ENCODE measurements at regions not wholly inside any gene's neighbourhood (a gene's known extent, or its start where the extent isn't known, plus 50 kb on each side); places are given as distances from the start of the nearest gene placed in this dataset.

DNA sequence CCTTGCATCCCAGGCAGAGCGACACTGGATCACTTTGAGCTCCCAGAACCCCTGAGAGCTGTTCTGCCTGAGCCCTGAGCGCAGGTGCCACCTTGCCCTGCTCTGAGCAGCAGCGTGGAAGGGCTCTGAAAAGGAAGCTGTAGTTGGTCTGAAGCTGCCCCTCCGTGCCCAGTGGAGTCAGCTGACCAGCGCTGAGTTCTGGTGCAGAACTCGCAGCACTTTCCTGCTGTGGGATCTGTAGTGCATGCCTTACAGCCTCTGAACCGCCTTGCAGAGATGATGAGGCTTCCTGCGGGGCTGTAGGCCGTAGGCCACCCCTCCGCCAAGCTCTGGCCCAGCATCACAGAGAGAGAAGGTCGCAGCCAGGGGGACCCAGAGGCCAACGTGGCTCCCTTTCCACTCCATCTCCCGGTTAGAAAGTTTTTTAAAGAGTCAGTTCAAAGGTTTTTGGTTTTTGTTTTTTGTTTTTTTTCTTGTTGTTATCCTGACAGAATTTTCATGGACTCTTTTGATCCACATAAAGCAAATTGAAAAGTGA, 158.3 kb upstream of the CST7 start:
- Histone ChIP-seq H3K36me3 (no peaks in the 10 kb centered on the region), H3K4me3 (ENCODE audit: low read depth, low read length) (no peak overlapping the region), H3K27ac (no peak overlapping the region), H3K27me3 (ENCODE audit: insufficient read depth, low read depth, severe bottlenecking) (no peaks in the 10 kb centered on the region), H3K9me3 (ENCODE audit: severe bottlenecking) (no peaks in the 10 kb centered on the region)
- TF ChIP-seq, protein P1, sequence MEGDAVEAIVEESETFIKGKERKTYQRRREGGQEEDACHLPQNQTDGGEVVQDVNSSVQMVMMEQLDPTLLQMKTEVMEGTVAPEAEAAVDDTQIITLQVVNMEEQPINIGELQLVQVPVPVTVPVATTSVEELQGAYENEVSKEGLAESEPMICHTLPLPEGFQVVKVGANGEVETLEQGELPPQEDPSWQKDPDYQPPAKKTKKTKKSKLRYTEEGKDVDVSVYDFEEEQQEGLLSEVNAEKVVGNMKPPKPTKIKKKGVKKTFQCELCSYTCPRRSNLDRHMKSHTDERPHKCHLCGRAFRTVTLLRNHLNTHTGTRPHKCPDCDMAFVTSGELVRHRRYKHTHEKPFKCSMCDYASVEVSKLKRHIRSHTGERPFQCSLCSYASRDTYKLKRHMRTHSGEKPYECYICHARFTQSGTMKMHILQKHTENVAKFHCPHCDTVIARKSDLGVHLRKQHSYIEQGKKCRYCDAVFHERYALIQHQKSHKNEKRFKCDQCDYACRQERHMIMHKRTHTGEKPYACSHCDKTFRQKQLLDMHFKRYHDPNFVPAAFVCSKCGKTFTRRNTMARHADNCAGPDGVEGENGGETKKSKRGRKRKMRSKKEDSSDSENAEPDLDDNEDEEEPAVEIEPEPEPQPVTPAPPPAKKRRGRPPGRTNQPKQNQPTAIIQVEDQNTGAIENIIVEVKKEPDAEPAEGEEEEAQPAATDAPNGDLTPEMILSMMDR (IDR thresholded peaks at IDR 0.05; ENCODE audit: low read depth, low read length), result no peak
- no peak for DNase-seq

DNA sequence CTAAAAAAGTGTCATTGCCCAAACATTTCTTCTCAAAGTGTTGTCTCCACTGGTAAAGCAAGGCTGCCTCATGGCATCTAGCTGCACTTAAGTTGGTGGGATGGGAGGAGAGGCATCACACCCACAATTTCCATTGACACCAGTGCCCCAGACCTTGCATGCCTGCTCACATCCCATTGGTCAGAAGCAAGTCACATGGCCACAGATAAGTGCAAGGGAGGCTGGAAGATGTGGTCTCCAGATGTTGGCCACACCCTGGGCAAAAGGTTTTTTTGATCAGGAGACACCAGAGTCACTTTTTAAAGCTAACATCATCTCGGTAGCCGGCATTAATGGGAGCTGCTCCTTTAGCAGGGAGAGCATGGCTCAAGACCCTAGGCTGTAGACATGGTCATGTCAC, 157.1 kb upstream of the CST7 start:
- no peaks in the 10 kb centered on the region for H3K27me3 ChIP-seq (ENCODE audit: insufficient read depth, low read depth, severe bottlenecking)
- no peak for DNase-seq
- no peak overlapping the region for H3K4me3 ChIP-seq (ENCODE audit: low read depth, low read length)
- no peaks in the 10 kb centered on the region for H3K9me3 ChIP-seq (ENCODE audit: severe bottlenecking)
- TF ChIP-seq, protein P1 (IDR thresholded peaks at IDR 0.05; ENCODE audit: low read depth, low read length), result no peak
- H3K36me3 ChIP-seq, result no peaks in the 10 kb centered on the region
- H3K27ac ChIP-seq, result no peak overlapping the region

DNA sequence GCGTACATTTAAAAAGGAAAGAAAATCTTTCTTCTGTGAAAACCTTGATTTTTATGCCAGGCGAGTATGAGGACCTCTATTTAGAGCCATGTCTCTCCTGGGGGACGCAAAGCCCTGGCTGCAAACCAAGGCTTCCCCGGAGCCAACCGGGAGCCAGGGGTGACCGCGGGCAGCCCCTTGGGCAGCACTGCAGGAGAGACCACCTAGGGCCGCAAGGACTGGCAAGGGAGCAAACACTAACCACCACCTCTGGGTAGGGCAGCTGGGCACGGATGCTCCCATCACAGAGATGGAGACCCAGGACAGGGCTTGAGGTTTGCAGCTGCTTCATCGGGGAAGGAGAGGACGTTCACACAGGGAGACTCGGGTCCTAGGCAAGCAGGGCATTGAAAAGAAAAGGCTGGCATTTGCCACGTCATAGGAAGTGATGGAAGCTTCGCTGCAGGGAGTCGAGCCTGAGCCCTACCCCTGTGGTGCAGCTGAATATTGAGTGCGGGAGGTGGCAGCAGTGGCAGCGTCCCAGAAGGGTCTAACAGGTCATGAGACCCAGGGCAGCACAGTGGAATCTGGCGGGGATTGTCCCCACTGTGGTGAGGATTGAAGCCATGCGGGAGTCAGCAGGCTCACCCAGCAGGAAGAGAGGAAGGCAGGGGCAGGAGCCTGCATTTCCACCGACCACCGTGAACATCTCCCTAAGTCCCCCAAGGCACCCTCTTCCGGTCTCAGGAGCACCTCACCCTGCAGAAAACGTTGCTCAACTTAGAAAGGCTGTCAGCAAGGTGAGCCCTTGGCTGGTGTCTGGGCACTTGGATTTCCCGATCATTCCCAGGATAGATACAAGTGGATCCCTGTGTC, 156.2 kb upstream of the CST7 start:
- TF ChIP-seq, protein P1 (IDR thresholded peaks at IDR 0.05; ENCODE audit: low read depth, low read length), result no peak
- DNase-seq, result no peak

DNA sequence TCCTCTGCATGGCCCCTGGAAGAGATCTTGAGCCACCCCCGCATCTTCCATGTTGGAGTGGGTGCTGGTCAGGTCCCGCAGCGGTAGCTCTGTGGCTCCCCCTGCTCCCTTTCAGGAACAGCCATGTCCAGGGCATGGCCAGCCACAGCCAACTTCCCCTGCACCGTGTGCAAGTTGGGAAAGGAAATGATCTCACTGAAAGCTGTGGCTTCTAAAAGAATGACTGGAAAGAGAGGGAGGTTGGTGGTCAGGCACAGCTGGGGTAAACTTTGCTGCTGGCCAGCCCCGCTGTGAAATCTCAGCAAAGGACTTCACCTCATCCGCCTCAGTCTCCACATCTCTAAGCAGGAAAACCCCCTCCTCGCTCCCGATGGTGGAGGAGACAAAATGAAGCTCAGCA, 153.6 kb upstream of the CST7 start:
- Histone ChIP-seq H3K9me3 (ENCODE audit: severe bottlenecking) (no peaks in the 10 kb centered on the region), H3K27me3 (ENCODE audit: insufficient read depth, low read depth, severe bottlenecking) (no peaks in the 10 kb centered on the region), H3K27ac (no peak overlapping the region), H3K4me3 (ENCODE audit: low read depth, low read length) (no peak overlapping the region), H3K36me3 (no peaks in the 10 kb centered on the region)
- no peak for DNase-seq
- TF ChIP-seq, protein P1 (IDR thresholded peaks at IDR 0.05; ENCODE audit: low read depth, low read length), result no peak

More for the DNA sequence above, 156.2 kb upstream of the CST7 start:
- Histone ChIP-seq H3K36me3 (no peaks in the 10 kb centered on the region), H3K9me3 (ENCODE audit: severe bottlenecking) (no peaks in the 10 kb centered on the region), H3K27me3 (ENCODE audit: insufficient read depth, low read depth, severe bottlenecking) (no peaks in the 10 kb centered on the region), H3K4me3 (ENCODE audit: low read depth, low read length) (no peak overlapping the region), H3K27ac (no peak overlapping the region)

DNA sequence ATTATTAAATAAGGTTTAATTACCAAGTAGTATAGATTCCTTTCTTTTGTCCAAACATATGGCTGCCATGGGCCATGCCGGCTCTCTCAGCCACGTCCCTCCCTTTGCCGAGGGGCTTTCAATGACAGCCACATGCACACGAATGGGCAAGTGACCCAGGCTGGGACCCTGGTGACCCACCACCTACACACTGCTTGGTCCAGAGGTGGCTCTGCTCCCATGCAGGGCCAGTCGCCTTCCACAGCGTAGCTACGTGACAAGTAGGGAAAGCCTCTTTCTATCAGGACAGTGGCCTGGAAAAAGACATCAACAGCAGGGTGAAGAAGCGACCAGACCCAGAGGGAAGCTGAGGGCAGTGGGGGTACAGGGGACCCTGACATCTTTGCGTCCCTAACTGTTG, 152.8 kb upstream of the CST7 start:
- H3K36me3 ChIP-seq, result no peaks in the 10 kb centered on the region
- no peaks in the 10 kb centered on the region for H3K27me3 ChIP-seq (ENCODE audit: insufficient read depth, low read depth, severe bottlenecking)
- TF ChIP-seq, protein P1 (IDR thresholded peaks at IDR 0.05; ENCODE audit: low read depth, low read length), result no peak
- no peak overlapping the region for H3K27ac ChIP-seq
- no peak overlapping the region for H3K4me3 ChIP-seq (ENCODE audit: low read depth, low read length)
- DNase-seq, result no peak
- no peaks in the 10 kb centered on the region for H3K9me3 ChIP-seq (ENCODE audit: severe bottlenecking)

Measured in WERI-Rb-1 (cell line).